GM13976 (cell line): ENCODE measurements at regions not wholly inside any gene's neighbourhood (a gene's known extent, or its start where the extent isn't known, plus 50 kb on each side); places are given as distances from the start of the nearest gene placed in this dataset.

Source experiments
- DNase-seq: peaks from one replicate; pipeline ENCODE4 v3.0.0; 2012; ENCODE audit warnings: low spot score
- CTCF ChIP-seq: IDR thresholded peaks from 2 replicates; pipeline ENCODE4 v1.5.1; 2012; ENCODE audit warnings: borderline replicate concordance, mild to moderate bottlenecking; ENCODE audit not compliant: insufficient read depth; ENCODE audit errors: extremely low read depth, missing control alignments, control extremely low read depth
- in situ Hi-C: fragments of 300-500 bp; cut with MboI; formaldehyde crosslinking; loops from one replicate; pipeline ENCODE4 v1.12.0; 2022; ENCODE audit warnings: low sequenced_read_pairs, mixed read lengths, inconsistent platforms; ENCODE audit not compliant: unreplicated experiment

- TF ChIP-seq CTCF, result no peak
- DNase-seq, result no peak
- in situ Hi-C loops, result no loop called here
Observed at GRCh38 chr16:80015566-80015965, 415.0 kb upstream of the MAF start.

GRCh38 chr16:80014241-80014939 lies 413.9 kb upstream of the MAF start:
- TF ChIP-seq CTCF, result no peak
- in situ Hi-C loops, result no loop called here

GRCh38 chr16:80012586-80012985 lies 412.0 kb upstream of the MAF start:
- no peak for DNase-seq
- no peak for TF ChIP-seq CTCF
- in situ Hi-C loops, result no loop called here

More at GRCh38 chr16:80014241-80014939, 413.9 kb upstream of the MAF start:
- no peak for DNase-seq

- in situ Hi-C loops, result no loop called here
- TF ChIP-seq CTCF, result no peak
- no peak for DNase-seq
Observed at GRCh38 chr16:80009971-80010659, 409.6 kb upstream of the MAF start.

- in situ Hi-C loops, result no loop called here
- no peak for TF ChIP-seq CTCF
- no peak for DNase-seq
Observed at GRCh38 chr16:80008857-80009256, 408.3 kb upstream of the MAF start.

- in situ Hi-C loops, result no loop called here
- no peak for TF ChIP-seq CTCF
- DNase-seq, result no peak
Observed at GRCh38 chr16:80007231-80007630, 406.7 kb upstream of the MAF start.
